K562 (cell line): ENCODE measurements at regions not wholly inside any gene's neighbourhood (a gene's known extent, or its start where the extent isn't known, plus 50 kb on each side); places are given as distances from the start of the nearest gene placed in this dataset.

Experiments
- ATAC-seq: fragments of 200-7000 bp; cut with Tn5 transposase; 3 replicates; pipeline ENCODE4 v1.9.1; 2020; ENCODE audit warnings: moderate library complexity
- BruUV-seq: library from RNA; stranded (reverse); fragments of 400-500 nt; replicated peaks from 2 replicates; lab custom pipeline; 2021; lab: Mats Ljungman, UMichigan
- CTCF ChIA-PET: fragments of 300-600 bp; formaldehyde crosslinking; extraction: SDS; loops from one replicate; lab custom pipeline; 2021; ENCODE audit warnings: low intra/inter-chr PET ratio; lab: Yijun Ruan, JAX
- POLR2A ChIA-PET: fragments of 300-600, 350-650 bp; sonication (Branson Sonifier 250); formaldehyde crosslinking; extraction: SDS; loops from one replicate; lab custom pipeline; 2021; ENCODE audit warnings: antibody characterized with exemption, inconsistent platforms; lab: Yijun Ruan, JAX
- DNase-seq, 4 experiments: peaks; one replicate each; pipeline versions ENCODE4 v3.0.0 to v3.0.0-alpha.2; 2011 to 2018; ENCODE audit warnings: low spot score in 3 of 4, mixed read lengths in 3 of 4; ENCODE audit errors: extremely low read depth in 1 of 4
- FAIRE-seq: peaks from 2 replicates; lab custom pipeline; 2011; peaks lifted over from hg19 to GRCh38; lab: Jason Lieb, UNC
- H2AFZ ChIP-seq: 2 replicates; pipeline ENCODE4 v1.6.0; 2011; ENCODE audit warnings: low read depth, low read length, control low read depth, inconsistent platforms
- H3K27ac ChIP-seq: fragments of 200-600 bp; 3 replicates; pipeline ENCODE4 v1.8.0; 2011; ENCODE audit warnings: low read depth, mild to moderate bottlenecking, control low read depth, inconsistent platforms, low read length, moderate library complexity, mixed read lengths; ENCODE audit errors: extremely low read depth
- H3K27me3 ChIP-seq, 2 experiments: fragments of 300-600 bp in 1 of 2; 2 replicates in 1 of 2; 3 replicates in 1 of 2; pipeline versions ENCODE4 v1.6.0 to v1.8.0; 2011; ENCODE audit warnings: inconsistent platforms in 2 of 2, low read length in 2 of 2, mild to moderate bottlenecking in 1 of 2, mixed read lengths in 1 of 2, moderate library complexity in 1 of 2; ENCODE audit not compliant: control insufficient read depth in 2 of 2, insufficient read depth in 2 of 2
- H3K36me3 ChIP-seq: fragments of 300-600 bp; 3 replicates; pipeline ENCODE4 v1.8.0; 2011; ENCODE audit warnings: mild to moderate bottlenecking, low read length, inconsistent platforms; ENCODE audit not compliant: control insufficient read depth, insufficient read depth
- H3K4me1 ChIP-seq, 2 experiments: fragments of 200-600 bp in 1 of 2; replicated peaks in 1 of 2; 2 replicates in 1 of 2; 3 replicates in 1 of 2; pipeline versions ENCODE4 v1.5.1 to v1.8.0; 2011; ENCODE audit warnings: inconsistent platforms in 2 of 2, low read length in 2 of 2, mild to moderate bottlenecking in 1 of 2, mixed read lengths in 1 of 2, moderate library complexity in 1 of 2; ENCODE audit not compliant: control insufficient read depth in 2 of 2, insufficient read depth in 2 of 2
- H3K4me2 ChIP-seq: 2 replicates; pipeline ENCODE4 v1.6.1; 2011; ENCODE audit warnings: low read length, control low read depth, inconsistent platforms, mixed read lengths; ENCODE audit not compliant: insufficient read depth
- H3K4me3 ChIP-seq: fragments of 200-600 bp; sonication (generic), shearing (Covaris generic); 2 replicates; pipeline ENCODE4 v1.5.1; 2016; ENCODE audit warnings: control low read depth, inconsistent platforms
- H3K79me2 ChIP-seq: fragments of 200-600 bp; 3 replicates; pipeline ENCODE4 v1.8.0; 2011; ENCODE audit warnings: low read length, inconsistent platforms; ENCODE audit not compliant: control insufficient read depth, insufficient read depth
- H3K9ac ChIP-seq, 2 experiments: 2 replicates each; pipeline versions ENCODE4 v1.6.0 to v1.6.1; 2011; ENCODE audit warnings: low read depth in 2 of 2, low read length in 2 of 2, control low read depth in 1 of 2, inconsistent platforms in 1 of 2, mild to moderate bottlenecking in 1 of 2, mixed read lengths in 1 of 2; ENCODE audit not compliant: insufficient read depth in 1 of 2
- H3K9me1 ChIP-seq: one replicate; pipeline ENCODE4 v1.6.0; 2011; ENCODE audit warnings: inconsistent platforms, mild to moderate bottlenecking, low read length, moderate library complexity; ENCODE audit not compliant: control insufficient read depth, insufficient read depth
- H3K9me3 ChIP-seq: replicated peaks from 2 replicates; pipeline ENCODE4 v1.5.1; 2011; ENCODE audit warnings: low read depth, low read length, inconsistent platforms; ENCODE audit not compliant: control insufficient read depth, insufficient read depth
- H4K20me1 ChIP-seq: replicated peaks from 2 replicates; pipeline ENCODE4 v1.6.1; 2011; ENCODE audit warnings: low read length, inconsistent platforms, mixed read lengths; ENCODE audit not compliant: control insufficient read depth, insufficient read depth
- ARID4B ChIP-seq: sonication (generic); formaldehyde crosslinking; IDR thresholded peaks from 2 replicates; pipeline ENCODE4 v1.8.0; 2022; ENCODE audit warnings: mild to moderate bottlenecking, missing genetic modification reagents
- CREBBP ChIP-seq: IDR thresholded peaks from one replicate; pipeline ENCODE4 v1.6.1; 2012; ENCODE audit warnings: low read depth, mild to moderate bottlenecking, control low read depth, inconsistent platforms, low read length
- E2F1 ChIP-seq: sonication (generic); formaldehyde crosslinking; IDR thresholded peaks from 2 replicates; pipeline ENCODE4 v1.8.1; 2023; ENCODE audit warnings: mild to moderate bottlenecking, missing genetic modification reagents, moderate library complexity
- ETS1 ChIP-seq: conservative IDR thresholded peaks from 2 replicates; pipeline ENCODE4 v1.6.1; 2011; ENCODE audit warnings: low read depth, mild to moderate bottlenecking, low read length; ENCODE audit not compliant: control insufficient read depth
- HEY1 ChIP-seq: fragments of 250-450 bp; sonication (Bioruptor Pico); IDR thresholded peaks from 2 replicates; pipeline ENCODE4 v1.5.0; 2020; ENCODE audit warnings: mild to moderate bottlenecking, moderate library complexity, borderline replicate concordance
- HMBOX1 ChIP-seq: sonication (generic); IDR thresholded peaks from 2 replicates; pipeline ENCODE4 v1.6.1; 2016
- RBM14 ChIP-seq: fragments of 200-400 bp; formaldehyde crosslinking; IDR thresholded peaks from 2 replicates; pipeline ENCODE4 v1.6.1; 2018; ENCODE audit warnings: low read depth, mild to moderate bottlenecking, low read length, moderate library complexity, borderline replicate concordance; ENCODE audit not compliant: insufficient read depth
- SMARCA5 ChIP-seq: fragments of 450-650 bp; IDR thresholded peaks from 2 replicates; pipeline ENCODE4 v1.6.1; 2016
- ZNF121 ChIP-seq: sonication (generic); formaldehyde crosslinking; conservative IDR thresholded peaks from 2 replicates; pipeline ENCODE4 v1.8.0; 2022; ENCODE audit warnings: missing genetic modification reagents
- ZNF778 ChIP-seq: fragments of 450-650 bp; formaldehyde crosslinking; IDR thresholded peaks from 2 replicates; pipeline ENCODE4 v1.4.0; 2020; ENCODE audit warnings: mild to moderate bottlenecking, moderate library complexity
- WGBS: fragments of 100-300 bp; shearing (Covaris generic); methylation state at CpG from one replicate; pipeline ENCODE4 v1.1.6; 2016; ENCODE audit warnings: low coverage, mixed read lengths; ENCODE audit not compliant: insufficient coverage; ENCODE audit errors: missing lambda C conversion rate; 5-methylcytosine and 5-hydroxymethylcytosine counted together
- in situ Hi-C: fragments of 300-500 bp; cut with MboI; formaldehyde crosslinking; loops from 4 replicates; pipeline ENCODE4 v1.15.0; 2018; ENCODE audit warnings: inconsistent platforms, mixed read lengths
- intact Hi-C: fragments of 100-400 bp; cut with micrococcal nuclease; formaldehyde crosslinking; loops from 2 replicates; pipeline ENCODE4 v1.14.2; 2022
- TF ChIP-seq, protein P1 (sequence below): sonication (generic); formaldehyde crosslinking; IDR thresholded peaks from 2 replicates; pipeline ENCODE4 v1.9.0; 2022; ENCODE audit warnings: mild to moderate bottlenecking, missing genetic modification reagents

- Histone ChIP-seq H3K9me3 (no peaks in the 10 kb centered on the region), H3K4me1 (no peaks in the 10 kb centered on the region), H3K27ac (no peak overlapping the region), H3K36me3 (no peaks in the 10 kb centered on the region), H3K79me2 (no peaks in the 10 kb centered on the region), H3K27me3 (no peaks in the 10 kb centered on the region), H3K9ac (no peak overlapping the region), H4K20me1 (no peaks in the 10 kb centered on the region), H3K9me1 (no peaks in the 10 kb centered on the region), H2AFZ (no peak overlapping the region), H3K4me2 (no peak overlapping the region), H3K4me3 (no peak overlapping the region)
- intact Hi-C loops (no loop called here), in situ Hi-C loops (no loop called here)
- POLR2A ChIA-PET, result no interaction called here
- BruUV-seq, result no TSS peak
- DNase-seq (no peak), ATAC-seq (no peak), FAIRE-seq (no peak)
- WGBS, result 7% methylated on average over 1 of the region's 1 CpG
- TF ChIP-seq E2F1 (CRISPR knock-in tag), result no peak
- no peak for TF ChIP-seq HEY1 (CRISPR knock-in tag)
- TF ChIP-seq ETS1, result no peak
- no peak for TF ChIP-seq ZNF778 (CRISPR knock-in tag)
- TF ChIP-seq HMBOX1, result no peak
- TF ChIP-seq RBM14, result no peak
- no peak for TF ChIP-seq SMARCA5
- no peak for TF ChIP-seq CREBBP
- no peak for TF ChIP-seq ARID4B (CRISPR knock-in tag)
- TF ChIP-seq, protein P1, sequence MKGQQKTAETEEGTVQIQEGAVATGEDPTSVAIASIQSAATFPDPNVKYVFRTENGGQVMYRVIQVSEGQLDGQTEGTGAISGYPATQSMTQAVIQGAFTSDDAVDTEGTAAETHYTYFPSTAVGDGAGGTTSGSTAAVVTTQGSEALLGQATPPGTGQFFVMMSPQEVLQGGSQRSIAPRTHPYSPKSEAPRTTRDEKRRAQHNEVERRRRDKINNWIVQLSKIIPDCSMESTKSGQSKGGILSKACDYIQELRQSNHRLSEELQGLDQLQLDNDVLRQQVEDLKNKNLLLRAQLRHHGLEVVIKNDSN (CRISPR knock-in tag), result no peak
- TF ChIP-seq ZNF121 (CRISPR knock-in tag), result no peak
- CTCF ChIA-PET, result no interaction called here
Observed at GRCh38 chr5:58207076-58207475, 252.8 kb downstream of the PLK2 start.
